ENCODE measurements at regions not wholly inside any gene's neighbourhood (a gene's known extent, or its start where the extent isn't known, plus 50 kb on each side); places are given as distances from the start of the nearest gene placed in this dataset.

DNA sequence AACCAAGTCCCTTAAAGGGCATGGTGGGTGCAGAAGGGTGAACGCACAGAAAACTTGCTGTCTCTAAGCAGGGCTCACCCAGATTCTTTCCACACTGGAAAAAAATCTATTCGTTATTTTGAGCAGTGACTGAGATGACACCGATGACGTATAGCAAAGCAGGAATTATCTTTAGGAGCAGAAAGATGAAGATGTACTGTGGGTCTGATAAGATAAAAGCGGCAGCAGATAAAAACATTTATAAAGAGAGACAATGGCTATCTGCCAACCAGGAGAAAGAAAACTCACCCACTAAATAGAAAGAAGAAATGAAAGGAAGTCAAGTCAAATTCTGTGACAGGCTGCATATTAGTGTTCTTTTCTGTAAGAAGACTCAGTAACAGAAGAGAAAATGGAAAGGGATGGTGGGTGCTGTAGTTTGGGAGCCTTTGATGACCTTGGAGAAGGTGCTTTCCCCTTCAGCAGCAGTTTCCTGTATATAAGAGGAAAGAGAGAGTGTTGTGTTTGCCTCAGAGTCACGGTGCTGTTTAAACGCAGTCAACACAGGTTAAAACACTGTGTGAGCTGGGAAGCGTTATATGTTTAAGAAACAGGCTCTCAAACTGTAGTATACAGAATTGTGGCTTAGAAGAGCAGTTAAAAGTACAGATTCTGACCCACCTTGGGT, 111.6 kb downstream of the AQP9 start:
- no peak for TF ChIP-seq POLR2A (IDR thresholded peaks at IDR 0.05)
- TF ChIP-seq, protein P1, sequence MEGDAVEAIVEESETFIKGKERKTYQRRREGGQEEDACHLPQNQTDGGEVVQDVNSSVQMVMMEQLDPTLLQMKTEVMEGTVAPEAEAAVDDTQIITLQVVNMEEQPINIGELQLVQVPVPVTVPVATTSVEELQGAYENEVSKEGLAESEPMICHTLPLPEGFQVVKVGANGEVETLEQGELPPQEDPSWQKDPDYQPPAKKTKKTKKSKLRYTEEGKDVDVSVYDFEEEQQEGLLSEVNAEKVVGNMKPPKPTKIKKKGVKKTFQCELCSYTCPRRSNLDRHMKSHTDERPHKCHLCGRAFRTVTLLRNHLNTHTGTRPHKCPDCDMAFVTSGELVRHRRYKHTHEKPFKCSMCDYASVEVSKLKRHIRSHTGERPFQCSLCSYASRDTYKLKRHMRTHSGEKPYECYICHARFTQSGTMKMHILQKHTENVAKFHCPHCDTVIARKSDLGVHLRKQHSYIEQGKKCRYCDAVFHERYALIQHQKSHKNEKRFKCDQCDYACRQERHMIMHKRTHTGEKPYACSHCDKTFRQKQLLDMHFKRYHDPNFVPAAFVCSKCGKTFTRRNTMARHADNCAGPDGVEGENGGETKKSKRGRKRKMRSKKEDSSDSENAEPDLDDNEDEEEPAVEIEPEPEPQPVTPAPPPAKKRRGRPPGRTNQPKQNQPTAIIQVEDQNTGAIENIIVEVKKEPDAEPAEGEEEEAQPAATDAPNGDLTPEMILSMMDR (IDR thresholded peaks at IDR 0.05): no peak
- TF ChIP-seq EP300 (IDR thresholded peaks at IDR 0.05): no peak
- no peak for TF ChIP-seq POLR2AphosphoS5 (IDR thresholded peaks at IDR 0.05)

Measured in upper lobe of left lung (tissue), 4 donors.